ENCODE measurements at regions not wholly inside any gene's neighbourhood (a gene's known extent, or its start where the extent isn't known, plus 50 kb on each side); places are given as distances from the start of the nearest gene placed in this dataset.
A peak's percentile ranks its signal among the peaks of the same experiment; 100 is the strongest.

DNA sequence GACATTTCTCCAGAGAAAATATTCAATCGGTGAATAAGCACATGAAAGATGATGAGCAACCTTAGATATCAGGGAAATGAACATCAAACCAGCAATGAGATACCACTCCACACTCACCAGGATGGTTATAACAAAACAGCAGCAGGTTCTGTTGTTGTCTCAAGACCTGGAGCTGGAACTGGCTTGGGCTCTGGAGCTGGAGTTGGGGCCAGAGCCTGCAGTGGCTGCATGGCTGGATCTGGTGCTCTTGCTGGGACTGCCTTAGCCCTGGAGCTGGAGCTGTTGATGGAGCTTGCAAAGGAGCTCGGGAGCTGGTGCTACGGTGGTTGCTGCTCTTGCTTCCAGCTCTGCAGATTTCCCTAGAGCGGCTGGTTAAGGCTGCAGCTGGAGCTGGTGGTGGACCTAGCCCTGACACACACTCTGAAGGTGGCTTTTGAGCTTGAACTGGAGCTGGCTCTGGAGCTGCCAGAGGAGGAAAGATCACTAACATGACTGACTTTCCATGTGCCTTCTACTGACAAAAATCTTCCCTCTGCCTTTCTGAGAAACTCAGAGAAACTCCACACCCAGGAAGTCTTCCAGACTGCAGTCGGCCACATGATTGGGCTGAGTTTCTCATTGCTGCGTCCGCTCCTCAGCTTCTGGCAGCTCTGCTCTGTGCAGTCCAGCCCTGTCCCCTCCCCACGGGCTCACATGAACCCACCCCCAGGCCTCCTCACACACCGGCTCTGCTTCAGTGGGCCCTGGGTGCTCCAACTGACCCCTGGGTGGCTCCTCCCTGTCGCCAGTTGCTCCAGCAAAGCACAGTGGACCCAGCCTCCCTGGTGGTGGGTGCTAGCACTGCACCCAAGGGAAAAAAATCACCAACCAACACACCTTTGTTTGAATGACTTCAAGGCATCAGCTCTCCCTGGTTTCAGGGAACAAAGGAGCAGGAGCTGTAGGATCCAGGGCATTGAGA lies 139.1 kb upstream of the FMN2 start:
- Histone ChIP-seq H3K36me3 (ENCODE audit: control insufficient read depth, insufficient read depth, low read length) (no peaks in the 10 kb centered on the region), H3K4me3 (replicated peaks; ENCODE audit: low read depth, low read length) (no peak overlapping the region), H3K27me3 (replicated peaks; ENCODE audit: control insufficient read depth, insufficient read depth, low read length) (no peaks in the 10 kb centered on the region)
- DNase-seq (ENCODE audit: extremely low read depth, insufficient read length) = no peak
- TF ChIP-seq, protein P1, sequence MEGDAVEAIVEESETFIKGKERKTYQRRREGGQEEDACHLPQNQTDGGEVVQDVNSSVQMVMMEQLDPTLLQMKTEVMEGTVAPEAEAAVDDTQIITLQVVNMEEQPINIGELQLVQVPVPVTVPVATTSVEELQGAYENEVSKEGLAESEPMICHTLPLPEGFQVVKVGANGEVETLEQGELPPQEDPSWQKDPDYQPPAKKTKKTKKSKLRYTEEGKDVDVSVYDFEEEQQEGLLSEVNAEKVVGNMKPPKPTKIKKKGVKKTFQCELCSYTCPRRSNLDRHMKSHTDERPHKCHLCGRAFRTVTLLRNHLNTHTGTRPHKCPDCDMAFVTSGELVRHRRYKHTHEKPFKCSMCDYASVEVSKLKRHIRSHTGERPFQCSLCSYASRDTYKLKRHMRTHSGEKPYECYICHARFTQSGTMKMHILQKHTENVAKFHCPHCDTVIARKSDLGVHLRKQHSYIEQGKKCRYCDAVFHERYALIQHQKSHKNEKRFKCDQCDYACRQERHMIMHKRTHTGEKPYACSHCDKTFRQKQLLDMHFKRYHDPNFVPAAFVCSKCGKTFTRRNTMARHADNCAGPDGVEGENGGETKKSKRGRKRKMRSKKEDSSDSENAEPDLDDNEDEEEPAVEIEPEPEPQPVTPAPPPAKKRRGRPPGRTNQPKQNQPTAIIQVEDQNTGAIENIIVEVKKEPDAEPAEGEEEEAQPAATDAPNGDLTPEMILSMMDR (IDR thresholded peaks at IDR 0.05; ENCODE audit: insufficient read depth, low read length, poor library complexity, severe bottlenecking) = peak; percentile 40

DNA sequence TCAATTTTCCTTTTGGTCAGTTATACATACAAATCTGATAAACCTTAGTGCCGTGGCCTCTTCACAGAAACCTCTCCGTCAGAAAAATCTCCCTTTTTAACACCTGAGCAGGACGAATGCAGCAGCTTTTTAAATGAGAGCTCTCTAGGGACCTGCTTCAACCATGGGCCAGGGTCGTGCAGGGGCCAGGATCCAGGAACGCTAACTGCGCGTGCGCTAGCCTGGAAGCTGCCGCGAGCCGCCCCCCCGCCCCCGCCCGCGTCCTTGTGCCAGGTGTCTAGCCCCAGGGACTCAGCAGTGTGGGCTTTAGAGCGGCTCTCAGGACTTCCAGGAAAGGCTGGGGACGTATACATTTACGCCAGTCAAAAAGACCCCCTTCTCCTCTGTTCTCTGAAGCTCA lies 136.8 kb upstream of the FMN2 start:
- no peaks in the 10 kb centered on the region for H3K27me3 ChIP-seq (replicated peaks; ENCODE audit: control insufficient read depth, insufficient read depth, low read length)
- DNase-seq (ENCODE audit: extremely low read depth, insufficient read length) = no peak
- TF ChIP-seq, protein P1 (IDR thresholded peaks at IDR 0.05; ENCODE audit: insufficient read depth, low read length, poor library complexity, severe bottlenecking) = no peak
- no peaks in the 10 kb centered on the region for H3K36me3 ChIP-seq (ENCODE audit: control insufficient read depth, insufficient read depth, low read length)
- H3K4me3 ChIP-seq (replicated peaks; ENCODE audit: low read depth, low read length) = no peak overlapping the region

- H3K27me3 ChIP-seq (replicated peaks; ENCODE audit: control insufficient read depth, insufficient read depth, low read length) = no peaks in the 10 kb centered on the region
- TF ChIP-seq, protein P1 (IDR thresholded peaks at IDR 0.05; ENCODE audit: insufficient read depth, low read length, poor library complexity, severe bottlenecking) = no peak
- no peak overlapping the region for H3K4me3 ChIP-seq (replicated peaks; ENCODE audit: low read depth, low read length)
- DNase-seq (ENCODE audit: extremely low read depth, insufficient read length) = no peak
- H3K36me3 ChIP-seq (ENCODE audit: control insufficient read depth, insufficient read depth, low read length) = no peaks in the 10 kb centered on the region
Measured at GRCh38 chr1:239955431-239955830, 136.3 kb upstream of the FMN2 start.

GRCh38 chr1:239956263-239956662 lies 135.4 kb upstream of the FMN2 start:
- Histone ChIP-seq H3K4me3 (replicated peaks; ENCODE audit: low read depth, low read length) (no peak overlapping the region), H3K36me3 (ENCODE audit: control insufficient read depth, insufficient read depth, low read length) (no peaks in the 10 kb centered on the region), H3K27me3 (replicated peaks; ENCODE audit: control insufficient read depth, insufficient read depth, low read length) (no peaks in the 10 kb centered on the region)
- TF ChIP-seq, protein P1 (IDR thresholded peaks at IDR 0.05; ENCODE audit: insufficient read depth, low read length, poor library complexity, severe bottlenecking) = no peak
- DNase-seq (ENCODE audit: extremely low read depth, insufficient read length) = no peak

DNA sequence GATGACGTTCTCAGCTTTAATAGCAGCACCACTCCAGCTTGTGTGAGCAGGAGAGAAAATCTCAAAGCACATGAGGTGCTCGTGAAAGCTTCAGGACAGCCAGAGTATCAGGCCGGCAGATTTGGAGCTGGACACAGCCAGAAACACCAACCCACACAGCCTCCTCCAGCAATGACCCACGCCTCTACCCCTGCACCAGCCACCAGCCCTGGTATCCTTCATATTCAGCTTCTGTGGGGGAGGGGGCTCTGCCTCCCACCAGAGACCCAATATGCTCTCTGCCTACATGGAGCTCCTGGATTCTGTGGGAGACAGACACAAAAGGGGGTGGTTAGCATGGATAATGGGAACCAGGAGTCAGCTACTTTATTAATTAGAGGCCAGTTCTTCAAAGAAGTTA lies 133.6 kb upstream of the FMN2 start:
- TF ChIP-seq, protein P1 (IDR thresholded peaks at IDR 0.05; ENCODE audit: insufficient read depth, low read length, poor library complexity, severe bottlenecking) = no peak
- Histone ChIP-seq H3K36me3 (ENCODE audit: control insufficient read depth, insufficient read depth, low read length) (no peaks in the 10 kb centered on the region), H3K27me3 (replicated peaks; ENCODE audit: control insufficient read depth, insufficient read depth, low read length) (no peaks in the 10 kb centered on the region), H3K4me3 (replicated peaks; ENCODE audit: low read depth, low read length) (no peak overlapping the region)
- no peak for DNase-seq (ENCODE audit: extremely low read depth, insufficient read length)
